Kidney glomerular epithelial cell (primary cell): ENCODE measurements at regions not wholly inside any gene's neighbourhood (a gene's known extent, or its start where the extent isn't known, plus 50 kb on each side); places are given as distances from the start of the nearest gene placed in this dataset.

Source experiments
- DNase-seq: peaks from one replicate; lab custom pipeline; 2025; lab: John Stamatoyannopoulos, UW

DNA sequence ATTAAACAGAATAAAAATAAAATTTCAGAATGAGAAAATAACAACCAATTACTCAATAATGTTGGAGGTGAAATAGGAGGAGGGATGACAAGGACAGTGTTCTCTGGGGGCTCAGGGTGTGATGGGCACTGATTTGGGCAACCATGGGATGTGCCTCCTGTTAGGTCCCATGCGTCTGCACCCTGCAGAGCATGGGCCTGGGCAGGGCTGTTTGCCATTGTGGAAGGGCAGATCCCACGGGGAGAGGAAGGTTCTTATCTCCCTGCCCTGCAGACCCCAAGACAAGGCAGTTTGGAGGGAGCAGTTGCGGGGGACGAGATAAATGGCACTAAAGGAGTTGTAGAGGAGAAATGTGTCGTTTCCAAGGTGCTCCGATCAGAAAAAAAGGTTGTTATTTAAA is 206.3 kb downstream of the THBS2 start:
- no peak for DNase-seq

DNA sequence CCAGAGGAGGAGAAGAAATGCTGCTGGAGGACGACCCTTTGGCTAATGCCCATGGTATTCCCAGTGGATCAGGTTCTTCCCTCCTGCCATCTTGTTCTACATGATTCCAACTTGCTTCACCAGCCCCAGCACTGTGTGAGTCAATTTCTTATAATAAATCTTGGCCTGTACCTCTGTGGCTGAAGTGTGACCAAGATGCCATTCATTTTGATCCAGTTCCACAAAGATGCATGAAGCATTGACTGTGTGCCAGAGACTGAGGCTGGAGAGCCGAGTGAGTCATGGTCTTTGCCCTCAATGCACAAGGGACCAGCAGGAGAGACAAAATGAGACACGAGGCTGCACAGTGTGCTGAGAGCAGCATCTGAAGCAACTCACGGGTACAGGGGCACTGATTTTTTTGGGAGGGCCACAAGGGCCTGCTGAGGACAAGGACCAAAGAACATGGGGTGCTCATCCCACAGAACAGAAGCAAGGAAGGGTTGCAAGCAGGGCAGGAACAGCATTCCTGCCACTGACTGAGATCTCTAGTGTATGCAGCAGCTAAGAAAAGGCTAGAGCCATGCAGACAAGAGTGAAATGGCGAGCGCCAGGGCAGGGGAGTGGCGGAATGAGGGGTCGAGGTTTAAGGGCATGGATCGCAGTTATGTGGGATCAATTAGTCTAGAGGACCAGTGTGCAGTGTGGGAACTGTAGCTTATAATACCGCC is 207.0 kb downstream of the THBS2 start:
- no peak for DNase-seq

- DNase-seq, result no peak
Observed at GRCh38 chr6:169046021-169046420, 207.6 kb downstream of the THBS2 start.

GRCh38 chr6:169045486-169045885 is 208.2 kb downstream of the THBS2 start:
- no peak for DNase-seq

DNA sequence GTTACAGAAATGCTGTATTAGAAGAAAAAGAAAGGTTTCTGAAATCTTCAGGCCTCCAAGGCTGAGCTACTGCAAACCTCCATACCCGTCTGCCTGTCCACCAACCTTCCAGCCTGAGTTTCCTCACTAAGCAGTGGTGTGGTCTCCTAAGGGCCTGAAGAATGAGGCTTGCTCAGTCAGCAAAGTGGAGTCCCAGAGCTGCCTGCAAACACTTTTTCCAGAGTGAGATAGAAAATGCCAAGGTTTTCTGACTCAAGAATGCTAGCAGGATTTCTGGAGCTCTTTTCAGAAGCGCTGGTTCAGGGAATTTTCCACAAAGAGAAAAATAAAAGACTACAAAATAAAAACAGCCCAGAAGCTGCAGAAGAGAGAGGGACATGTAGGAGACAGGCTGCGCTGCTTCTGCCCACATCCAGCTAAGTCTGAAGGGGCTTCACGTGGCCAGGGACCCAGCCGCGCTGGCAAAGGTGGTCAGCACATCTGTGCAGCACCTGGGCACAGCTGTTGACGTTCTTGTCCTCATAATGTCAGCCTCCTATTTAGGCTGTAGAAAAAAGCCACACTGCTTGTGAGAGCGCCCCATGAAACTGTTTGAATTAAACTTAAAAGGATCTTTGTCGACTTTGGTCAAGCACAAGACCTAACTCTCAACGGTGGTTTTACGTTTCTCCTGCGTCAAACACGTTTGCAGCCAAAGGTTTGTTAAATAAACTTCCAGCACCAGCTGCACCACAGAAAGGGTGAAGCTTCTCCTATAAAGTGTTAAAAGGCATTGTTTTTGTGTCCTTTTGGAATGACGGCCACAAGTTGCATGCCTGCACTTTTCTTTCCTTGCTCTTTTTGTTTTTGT is 209.0 kb downstream of the THBS2 start:
- no peak for DNase-seq

DNA sequence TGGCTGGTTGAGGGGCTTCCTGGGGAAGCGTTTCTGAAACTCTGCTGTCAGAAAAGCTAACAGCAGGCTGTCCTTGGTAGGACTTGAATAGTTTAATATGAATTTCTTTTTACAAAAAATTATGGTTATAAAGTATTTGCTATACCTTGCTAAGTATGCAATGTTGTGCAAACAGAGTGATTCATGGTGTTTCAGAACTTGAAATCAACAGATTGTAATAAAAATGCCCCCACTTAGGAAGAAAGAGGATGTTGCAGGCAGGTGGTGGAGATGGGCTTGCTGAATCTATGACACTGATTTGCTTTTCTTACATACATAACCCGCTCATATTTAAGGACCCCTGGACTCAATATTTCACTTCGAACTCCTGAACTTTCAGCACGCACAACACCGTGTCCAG is 211.6 kb downstream of the THBS2 start:
- no peak for DNase-seq

DNA sequence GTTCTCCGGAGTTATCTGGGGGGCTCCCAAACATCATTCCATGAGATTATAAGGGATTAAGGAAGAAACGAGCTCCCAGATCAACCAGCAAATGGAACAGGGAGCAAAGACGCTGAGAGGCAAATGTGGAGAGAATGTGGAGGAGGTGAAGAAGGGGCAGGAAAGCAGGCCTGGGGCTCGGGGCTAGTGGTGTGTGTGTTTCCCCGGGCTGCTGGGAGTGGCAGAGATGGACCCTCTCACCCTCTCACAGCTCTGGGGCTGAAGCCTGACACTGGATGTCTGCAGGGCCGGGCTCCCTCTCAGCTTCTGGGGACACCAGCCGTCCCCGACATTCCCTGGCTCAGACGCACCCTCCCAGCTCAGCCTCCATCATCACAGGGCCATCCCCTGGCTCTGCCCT is 212.6 kb downstream of the THBS2 start:
- DNase-seq, result no peak

- DNase-seq, result no peak
Observed at GRCh38 chr6:169038691-169039090, 215.0 kb downstream of the THBS2 start.

DNA sequence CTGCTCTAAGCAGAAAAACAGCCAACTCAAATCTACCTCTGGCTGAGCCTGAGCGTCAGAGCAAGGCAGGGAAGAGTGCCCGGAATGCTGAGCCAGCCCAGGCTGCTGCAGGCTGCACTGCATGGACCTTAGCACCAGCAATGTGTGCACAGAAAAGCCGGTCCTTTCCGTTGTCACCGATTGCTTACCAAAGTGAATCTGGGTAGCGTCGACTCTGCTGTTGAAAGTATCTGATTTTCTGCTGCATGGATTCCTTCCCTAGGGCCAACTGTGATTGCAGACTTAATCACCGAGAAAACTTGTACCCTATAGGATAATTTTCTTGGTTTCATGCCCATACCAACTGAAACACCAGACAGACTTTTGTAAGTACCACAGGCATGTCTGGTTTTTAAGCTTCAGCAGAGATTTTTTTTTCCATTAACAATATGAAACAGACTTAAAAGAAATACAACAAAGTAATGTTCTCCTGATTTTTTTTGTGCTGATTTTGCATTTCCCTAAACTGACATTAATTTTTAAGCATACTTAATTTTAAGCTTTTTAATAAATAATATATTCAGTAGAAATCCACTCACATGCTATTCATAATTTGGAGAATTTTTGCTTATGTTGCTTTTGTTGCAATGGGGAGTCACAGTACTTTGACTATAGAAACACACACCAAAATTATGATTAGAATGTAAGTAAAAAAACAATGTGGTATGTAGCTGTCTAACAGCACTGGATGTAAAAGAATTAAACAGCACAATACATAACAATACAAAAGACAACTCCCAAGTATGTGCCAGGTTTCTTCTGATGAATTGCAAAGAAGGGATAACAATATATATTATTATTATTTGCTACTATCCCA is 218.0 kb downstream of the THBS2 start:
- no peak for DNase-seq

DNA sequence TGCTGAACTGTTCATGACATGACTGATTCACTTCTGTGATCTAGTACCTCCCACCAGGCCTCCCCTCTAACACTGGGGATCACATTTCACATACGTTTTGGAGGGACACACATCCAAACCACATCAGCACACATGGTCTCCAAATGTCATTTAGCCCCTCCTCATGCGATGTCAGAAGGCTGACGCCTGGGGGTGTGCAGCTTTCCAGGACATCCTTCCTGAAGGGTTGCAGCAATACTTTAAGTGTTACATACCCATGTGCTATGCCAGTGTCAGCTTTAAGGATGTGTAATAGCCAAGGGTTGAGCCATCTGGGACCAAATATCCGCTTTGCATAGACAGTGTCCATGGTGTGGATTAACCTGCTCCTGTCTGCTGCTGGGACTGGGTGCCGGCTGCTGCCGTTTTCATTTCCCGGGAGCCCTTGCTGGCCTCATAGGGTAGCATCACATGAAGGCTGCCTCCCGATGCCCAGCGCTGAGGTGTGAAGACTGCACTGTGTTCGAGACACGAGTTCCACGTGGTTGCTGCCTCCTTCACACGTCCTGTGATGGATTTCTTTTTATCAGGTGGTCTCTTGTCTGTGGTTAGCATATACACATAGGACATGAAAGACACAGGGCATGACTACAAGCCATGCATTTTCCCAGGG is 219.0 kb downstream of the THBS2 start:
- DNase-seq, result no peak

DNA sequence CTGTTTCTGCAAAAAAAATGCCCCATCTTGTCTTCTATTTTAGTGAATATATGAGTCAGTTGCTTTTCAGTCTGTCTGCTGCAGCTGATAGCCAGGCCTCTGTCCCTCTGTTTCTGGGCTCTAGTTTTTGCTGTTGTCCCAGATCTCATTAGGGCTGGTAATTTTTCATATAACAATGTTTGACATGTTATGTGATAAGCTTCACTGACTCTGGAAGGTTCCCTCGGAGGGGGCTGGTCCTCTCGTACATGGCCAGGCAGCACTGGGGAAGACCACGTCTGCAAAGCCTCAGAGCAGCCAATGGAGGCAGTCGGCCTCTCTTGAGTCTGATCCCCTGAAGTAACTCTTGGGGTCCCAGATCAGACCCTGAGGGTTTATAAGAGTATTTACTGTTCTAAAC is 223.8 kb downstream of the THBS2 start:
- DNase-seq, result no peak

GRCh38 chr6:169028343-169028742 is 225.3 kb downstream of the THBS2 start:
- DNase-seq, result no peak

DNA sequence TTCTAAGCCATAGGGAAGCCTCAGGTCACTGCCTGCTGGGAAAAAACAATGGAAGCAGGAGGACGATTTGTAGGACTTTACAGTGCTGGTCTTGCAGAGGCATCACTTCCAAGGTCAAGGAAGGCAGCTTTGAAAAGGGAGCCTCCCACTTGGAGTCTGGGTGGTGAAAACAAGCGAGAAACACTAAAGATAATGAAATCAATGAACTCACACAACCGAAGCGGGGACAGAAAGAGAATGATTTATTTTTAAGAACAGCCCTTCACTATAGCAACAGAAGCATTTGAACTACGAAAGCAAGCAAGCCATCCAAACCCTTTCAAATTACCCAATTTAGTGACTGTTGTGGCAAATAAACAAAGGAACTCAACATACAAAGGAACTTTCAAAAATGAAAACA is 227.5 kb downstream of the THBS2 start:
- no peak for DNase-seq

DNA sequence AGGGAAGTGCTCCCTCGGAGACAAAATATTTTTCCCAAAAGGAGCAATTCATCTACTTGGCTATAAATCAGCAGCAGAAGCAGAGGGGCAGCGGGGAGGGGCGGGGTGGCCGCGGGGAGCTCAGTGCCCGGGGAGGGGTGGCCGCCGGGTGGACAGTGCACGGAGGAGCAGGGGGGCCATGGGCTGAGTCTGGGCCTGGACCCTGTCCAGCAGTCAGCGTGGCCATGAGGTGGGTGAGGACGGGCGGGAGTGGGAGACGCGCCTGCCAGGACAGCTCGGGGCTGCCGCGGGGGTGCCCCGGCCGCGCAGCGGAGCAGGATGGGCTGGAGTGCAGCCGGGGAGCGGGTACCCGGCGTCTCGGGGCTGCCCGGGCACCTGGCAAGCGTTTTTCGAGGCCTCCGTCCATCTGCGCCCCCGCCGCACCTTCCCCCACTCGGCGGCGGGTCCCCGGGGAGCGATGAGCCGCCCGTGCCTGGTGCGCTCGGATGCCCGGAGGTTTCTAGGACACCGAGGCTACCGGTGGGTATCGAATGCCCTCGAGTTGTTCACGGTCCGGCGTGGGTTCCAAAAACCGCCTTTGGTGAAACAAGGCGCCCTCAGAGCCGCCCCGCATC is 229.5 kb downstream of the THBS2 start:
- no peak for DNase-seq

DNA sequence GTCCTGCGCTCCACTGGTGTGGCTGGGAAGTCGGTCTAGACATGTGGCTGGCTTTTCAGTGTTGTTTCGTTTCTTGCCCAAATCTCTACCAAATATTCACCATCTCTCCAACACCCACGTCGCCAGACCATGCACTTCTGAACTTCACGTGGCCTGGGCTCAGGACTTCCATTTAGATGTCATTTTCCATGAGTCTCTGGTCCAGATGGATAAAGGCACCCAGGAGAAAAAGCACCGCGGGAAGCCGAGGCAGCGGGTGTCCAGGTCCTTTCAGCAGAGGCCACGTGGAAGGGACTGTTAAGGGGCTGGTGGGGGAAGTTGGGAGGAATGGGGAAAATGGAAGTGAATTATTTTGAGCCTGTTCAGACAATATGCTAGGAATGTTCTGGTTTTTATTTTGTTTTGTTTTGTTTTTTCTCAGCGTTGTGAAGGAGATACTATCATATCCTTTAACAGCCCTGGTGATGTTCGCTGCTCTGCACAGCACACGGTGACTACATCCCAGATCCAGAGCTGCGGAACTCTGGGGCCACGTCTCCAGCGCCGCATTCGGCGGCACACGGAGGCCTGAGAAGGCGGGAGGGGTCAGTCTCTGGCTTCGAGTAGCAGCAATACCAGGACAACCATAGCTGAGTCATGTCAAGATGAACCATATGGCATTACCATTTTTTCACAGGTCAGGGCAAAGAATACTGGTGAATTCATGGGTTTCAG is 230.3 kb downstream of the THBS2 start:
- DNase-seq, result no peak

DNA sequence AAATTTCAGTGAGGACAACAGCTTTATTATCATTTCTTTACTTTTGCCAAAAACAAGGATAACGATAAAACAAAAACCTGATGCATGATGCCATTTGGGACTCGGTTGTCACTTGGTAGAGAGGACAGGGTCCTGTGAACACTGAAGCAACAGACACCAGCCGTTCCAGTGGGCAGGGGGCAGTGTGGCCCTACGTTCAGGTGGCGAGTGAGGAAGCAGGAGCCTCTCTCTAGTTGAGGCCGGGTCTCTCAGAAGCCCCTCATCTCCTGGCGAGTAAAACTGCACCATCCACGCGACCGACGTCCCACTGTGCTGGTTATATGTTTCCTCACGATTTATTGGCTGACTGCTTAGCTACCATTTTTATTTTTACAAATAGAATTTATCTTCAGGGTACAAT is 231.6 kb downstream of the THBS2 start:
- no peak for DNase-seq

- DNase-seq, result no peak
Observed at GRCh38 chr6:169020821-169021220, 232.8 kb downstream of the THBS2 start.

- no peak for DNase-seq
Observed at GRCh38 chr6:169019727-169020491, 233.7 kb downstream of the THBS2 start.

DNA sequence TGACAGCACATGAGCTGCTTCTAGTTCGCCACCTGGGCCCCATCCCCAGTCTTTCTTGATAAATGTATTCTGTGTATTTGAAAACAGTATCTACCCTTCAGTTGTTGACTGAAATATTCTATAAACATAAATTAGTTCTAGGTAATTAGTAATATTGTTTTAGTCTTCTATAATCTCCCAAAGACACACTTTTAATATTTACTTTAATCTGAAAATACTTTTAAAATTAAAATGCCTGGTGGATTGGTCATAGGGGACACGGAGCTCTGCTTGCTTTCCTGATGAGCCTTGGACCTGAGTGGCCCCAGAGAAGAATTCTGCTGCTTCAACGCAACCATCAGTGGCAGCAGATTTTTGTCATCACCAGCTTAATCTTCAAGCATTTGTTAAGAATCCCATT is 234.5 kb downstream of the THBS2 start:
- no peak for DNase-seq

DNA sequence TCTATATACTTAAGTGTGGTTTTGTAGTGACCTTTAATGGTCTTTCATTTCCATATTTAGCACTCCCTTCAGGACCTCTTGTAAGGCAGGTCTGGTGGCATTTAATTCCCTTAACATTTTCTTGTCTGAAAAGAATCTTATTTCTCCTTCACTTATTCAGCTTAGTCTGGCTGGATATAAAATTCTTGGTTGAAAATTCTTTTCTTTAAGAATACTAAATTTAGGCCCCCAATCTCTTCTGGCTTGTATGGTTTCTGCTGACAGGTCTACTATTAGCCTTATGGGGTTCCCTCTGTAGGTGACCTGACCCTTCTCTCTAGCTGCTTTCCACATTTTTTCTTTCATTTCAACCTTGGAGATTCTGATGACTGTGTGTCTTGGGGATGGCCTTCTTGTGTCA is 236.9 kb downstream of the THBS2 start:
- no peak for DNase-seq
